SK-N-SH treated with all-trans-retinoic acid at 6 μM for 48 hours (cell line): ENCODE measurements at regions not wholly inside any gene's neighbourhood (a gene's known extent, or its start where the extent isn't known, plus 50 kb on each side); places are given as distances from the start of the nearest gene placed in this dataset.

Experiments used
- ATAC-seq: fragments of 200-7000 bp; cut with Tn5 transposase; 3 replicates; pipeline ENCODE4 v1.9.1; 2020; ENCODE audit warnings: mild to moderate bottlenecking, moderate library complexity
- ARNTL ChIP-seq: fragments of 450-650 bp; formaldehyde crosslinking; IDR thresholded peaks from 2 replicates; pipeline ENCODE4 v1.5.0; 2020; ENCODE audit warnings: low read depth, mild to moderate bottlenecking, moderate library complexity, borderline replicate concordance
- BACH2 ChIP-seq: fragments of 250-450 bp; sonication (Bioruptor Pico); IDR thresholded peaks from 2 replicates; pipeline ENCODE4 v1.9.0; 2021; ENCODE audit warnings: mild to moderate bottlenecking, borderline replicate concordance
- CSDC2 ChIP-seq: fragments of 250-450 bp; sonication (Bioruptor Pico); IDR thresholded peaks from 2 replicates; pipeline ENCODE4 v1.5.0; 2020; ENCODE audit warnings: mild to moderate bottlenecking, moderate library complexity
- ESRRG ChIP-seq: fragments of 250-450 bp; sonication (Bioruptor Pico); IDR thresholded peaks from 2 replicates; pipeline ENCODE4 v1.6.1; 2021; ENCODE audit warnings: mild to moderate bottlenecking
- GLIS3 ChIP-seq: fragments of 250-450 bp; sonication (Bioruptor Pico); IDR thresholded peaks from 2 replicates; pipeline ENCODE4 v1.5.0; 2020; ENCODE audit warnings: mild to moderate bottlenecking, moderate library complexity
- OSR1 ChIP-seq: fragments of 250-450 bp; sonication (Bioruptor Pico); IDR thresholded peaks from 2 replicates; pipeline ENCODE4 v1.8.0; 2022; ENCODE audit warnings: moderate library complexity, mild to moderate bottlenecking, inconsistent platforms
- PATZ1 ChIP-seq: fragments of 250-450 bp; sonication (Bioruptor Pico); IDR thresholded peaks from 2 replicates; pipeline ENCODE4 v1.8.0; 2020; ENCODE audit warnings: mild to moderate bottlenecking, moderate library complexity, borderline replicate concordance
- POU6F1 ChIP-seq: fragments of 250-450 bp; sonication (Bioruptor Pico); IDR thresholded peaks from 2 replicates; pipeline ENCODE4 v1.8.0; 2021; ENCODE audit warnings: low read depth, mild to moderate bottlenecking, moderate library complexity, borderline replicate concordance
- PPARA ChIP-seq: fragments of 250-450 bp; sonication (Bioruptor Pico); IDR thresholded peaks from 2 replicates; pipeline ENCODE4 v1.5.0; 2020; ENCODE audit warnings: mild to moderate bottlenecking, borderline replicate concordance
- TCF4 ChIP-seq: fragments of 250-450 bp; sonication (Bioruptor Pico); IDR thresholded peaks from 2 replicates; pipeline ENCODE4 v1.8.0; 2021; ENCODE audit warnings: mild to moderate bottlenecking, moderate library complexity, borderline replicate concordance
- TOX ChIP-seq: fragments of 250-450 bp; sonication (Bioruptor Pico); IDR thresholded peaks from 2 replicates; pipeline ENCODE4 v1.8.0; 2021; ENCODE audit warnings: mild to moderate bottlenecking, moderate library complexity, borderline replicate concordance
- TSHZ2 ChIP-seq: fragments of 250-450 bp; sonication (Bioruptor Pico); IDR thresholded peaks from 2 replicates; pipeline ENCODE4 v1.5.0; 2020; ENCODE audit warnings: mild to moderate bottlenecking, moderate library complexity
- ZC3H10 ChIP-seq: fragments of 250-450 bp; sonication (Bioruptor Pico); IDR thresholded peaks from 2 replicates; pipeline ENCODE4 v1.5.1; 2021; ENCODE audit warnings: mild to moderate bottlenecking, moderate library complexity
- ZFP3 ChIP-seq: fragments of 250-450 bp; sonication (Bioruptor Pico); IDR thresholded peaks from 2 replicates; pipeline ENCODE4 v1.5.0; 2020; ENCODE audit warnings: mild to moderate bottlenecking, moderate library complexity
- ZFP30 ChIP-seq: fragments of 450-650 bp; formaldehyde crosslinking; IDR thresholded peaks from 2 replicates; pipeline ENCODE4 v1.5.0; 2022; ENCODE audit warnings: mild to moderate bottlenecking, moderate library complexity
- ZNF565 ChIP-seq: fragments of 450-650 bp; formaldehyde crosslinking; conservative IDR thresholded peaks from 2 replicates; pipeline ENCODE4 v1.5.0; 2020; ENCODE audit warnings: low read depth, mild to moderate bottlenecking, moderate library complexity
- ZNF70 ChIP-seq: fragments of 450-650 bp; formaldehyde crosslinking; IDR thresholded peaks from 2 replicates; pipeline ENCODE4 v1.5.0; 2020; ENCODE audit warnings: mild to moderate bottlenecking, moderate library complexity
- ZNF8 ChIP-seq: fragments of 450-650 bp; formaldehyde crosslinking; IDR thresholded peaks from 2 replicates; pipeline ENCODE4 v1.5.0; 2020; ENCODE audit warnings: mild to moderate bottlenecking, moderate library complexity
- TF ChIP-seq, protein P1 (sequence below): fragments of 250-450 bp; sonication (Bioruptor Pico); IDR thresholded peaks from 2 replicates; pipeline ENCODE4 v1.5.1; 2020; ENCODE audit warnings: low read depth, mild to moderate bottlenecking, moderate library complexity

GRCh38 chr15:45948181-45948621 lies 313.4 kb downstream of the SQOR start:
- no peak for TF ChIP-seq ZNF70 (CRISPR knock-in tag)
- no peak for TF ChIP-seq ESRRG (CRISPR knock-in tag)
- TF ChIP-seq ZNF8 (CRISPR knock-in tag) = no peak
- no peak for TF ChIP-seq TSHZ2 (CRISPR knock-in tag)
- no peak for TF ChIP-seq BACH2
- TF ChIP-seq TCF4 = no peak
- TF ChIP-seq CSDC2 = no peak
- TF ChIP-seq ARNTL = no peak
- TF ChIP-seq ZC3H10 (CRISPR knock-in tag) = no peak
- TF ChIP-seq TOX (CRISPR knock-in tag) = no peak
- no peak for TF ChIP-seq OSR1 (CRISPR knock-in tag)
- no peak for TF ChIP-seq PPARA (CRISPR knock-in tag)
- TF ChIP-seq ZNF565 = no peak
- no peak for TF ChIP-seq ZFP30 (CRISPR knock-in tag)

DNA sequence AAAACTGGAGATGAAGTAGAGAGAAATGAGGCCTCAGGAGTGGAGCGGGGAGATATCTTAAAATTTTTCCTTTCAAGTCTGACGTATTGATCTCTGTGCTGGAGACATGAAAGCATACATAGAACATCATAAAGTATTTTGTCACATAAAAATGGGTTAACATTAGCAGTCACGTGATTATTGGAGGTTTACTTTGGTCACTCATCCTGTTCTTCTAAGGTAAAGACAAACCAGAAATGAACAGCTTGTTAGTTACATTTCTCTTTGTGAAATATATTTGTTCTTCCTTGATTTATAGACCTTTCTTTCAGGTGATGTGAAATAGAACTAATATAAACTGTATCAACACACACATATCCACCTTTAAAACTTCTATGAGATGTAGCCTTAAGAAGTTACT lies 324.1 kb downstream of the SQOR start:
- TF ChIP-seq TOX (CRISPR knock-in tag) (no peak), CSDC2 (no peak), ZNF70 (CRISPR knock-in tag) (no peak), POU6F1 (CRISPR knock-in tag) (no peak), ZFP3 (CRISPR knock-in tag) (no peak)

More at GRCh38 chr15:45948181-45948621, 313.4 kb downstream of the SQOR start:
- ATAC-seq = no peak

DNA sequence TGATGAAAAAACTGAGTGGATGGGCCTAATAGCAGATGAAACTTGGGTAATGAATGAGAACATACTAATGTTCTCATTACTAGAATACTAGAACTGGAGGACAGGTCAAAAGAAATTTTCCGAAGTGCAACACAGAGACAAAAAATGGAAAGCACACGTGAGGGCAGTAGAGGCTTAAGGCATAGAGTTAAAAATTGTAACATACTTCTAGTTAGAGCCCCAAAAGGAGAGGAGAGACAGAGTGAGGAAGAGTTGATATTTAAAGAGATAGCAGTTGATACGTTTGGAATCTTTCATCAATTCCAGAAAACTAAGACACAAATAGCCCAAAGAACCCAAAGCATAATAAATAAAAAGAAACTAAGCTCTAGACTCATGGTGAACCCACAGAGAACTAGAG lies 327.9 kb downstream of the SQOR start:
- TF ChIP-seq, protein P1, sequence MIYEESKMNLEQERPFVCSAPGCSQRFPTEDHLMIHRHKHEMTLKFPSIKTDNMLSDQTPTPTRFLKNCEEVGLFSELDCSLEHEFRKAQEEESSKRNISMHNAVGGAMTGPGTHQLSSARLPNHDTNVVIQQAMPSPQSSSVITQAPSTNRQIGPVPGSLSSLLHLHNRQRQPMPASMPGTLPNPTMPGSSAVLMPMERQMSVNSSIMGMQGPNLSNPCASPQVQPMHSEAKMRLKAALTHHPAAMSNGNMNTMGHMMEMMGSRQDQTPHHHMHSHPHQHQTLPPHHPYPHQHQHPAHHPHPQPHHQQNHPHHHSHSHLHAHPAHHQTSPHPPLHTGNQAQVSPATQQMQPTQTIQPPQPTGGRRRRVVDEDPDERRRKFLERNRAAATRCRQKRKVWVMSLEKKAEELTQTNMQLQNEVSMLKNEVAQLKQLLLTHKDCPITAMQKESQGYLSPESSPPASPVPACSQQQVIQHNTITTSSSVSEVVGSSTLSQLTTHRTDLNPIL (CRISPR knock-in tag) = no peak
- no peak for TF ChIP-seq ZNF70 (CRISPR knock-in tag)
- TF ChIP-seq PPARA (CRISPR knock-in tag) = no peak
- no peak for TF ChIP-seq GLIS3 (CRISPR knock-in tag)
- no peak for TF ChIP-seq POU6F1 (CRISPR knock-in tag)
- no peak for TF ChIP-seq PATZ1
- ATAC-seq = no peak

More for the DNA sequence above, 324.1 kb downstream of the SQOR start:
- ATAC-seq = no peak

DNA sequence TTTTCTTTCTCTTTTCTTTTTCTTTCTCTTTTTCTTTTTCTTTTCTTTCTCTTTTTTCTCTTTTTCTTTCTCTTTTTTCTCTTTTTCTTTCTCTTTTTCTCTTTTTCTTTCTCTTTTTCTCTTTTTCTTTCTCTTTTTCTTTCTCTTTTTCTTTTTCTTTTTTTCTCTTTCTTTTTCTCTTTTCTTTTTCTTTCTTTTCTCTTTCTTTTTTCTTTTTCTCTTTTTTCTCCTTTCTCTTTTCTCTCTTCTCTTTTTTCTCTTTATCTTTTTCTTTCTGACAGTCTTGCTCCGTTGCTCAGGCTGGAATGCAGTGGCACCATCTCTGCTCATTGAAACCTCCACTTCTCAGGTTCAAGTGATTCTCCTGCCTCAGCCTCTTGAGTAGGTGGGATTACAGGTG lies 335.7 kb downstream of the SQOR start:
- no peak for ATAC-seq
- TF ChIP-seq ZFP30 (CRISPR knock-in tag) (no peak), TOX (CRISPR knock-in tag) (no peak)
